OCI-LY3 (cell line): ENCODE measurements at regions not wholly inside any gene's neighbourhood (a gene's known extent, or its start where the extent isn't known, plus 50 kb on each side); places are given as distances from the start of the nearest gene placed in this dataset.
A peak's percentile ranks its signal among the peaks of the same experiment; 100 is the strongest.

Experiments
- H2AFZ ChIP-seq: fragments of 200-600, 300-600 bp; shearing (Covaris generic); 2 replicates; pipeline ENCODE4 v1.6.0; 2014; ENCODE audit warnings: antibody characterized with exemption, low read depth, low read length
- H3K27ac ChIP-seq: fragments of 200-600, 300-600 bp; sonication (generic); 2 replicates; pipeline ENCODE4 v1.5.1; 2014; ENCODE audit warnings: mild to moderate bottlenecking, low read length, moderate library complexity, mixed read lengths
- H3K27me3 ChIP-seq: fragments of 200-600, 300-600 bp; sonication (generic); 2 replicates; pipeline ENCODE4 v1.6.1; 2014; ENCODE audit warnings: low read depth, low read length, mixed read lengths
- H3K36me3 ChIP-seq: fragments of 200-600, 300-600 bp; sonication (generic); replicated peaks from 2 replicates; pipeline ENCODE3; 2014; ENCODE audit warnings: low read depth, low read length, mixed read lengths
- H3K4me1 ChIP-seq: fragments of 300-600, 200-600 bp; sonication (generic); 2 replicates; pipeline ENCODE4 v1.6.1; 2014; ENCODE audit warnings: low read length, mixed read lengths
- H3K4me2 ChIP-seq: fragments of 200-600, 300-600 bp; sonication (generic); 2 replicates; pipeline ENCODE4 v1.6.1; 2014; ENCODE audit warnings: low read length, mixed read lengths
- H3K4me3 ChIP-seq: fragments of 300-600, 200-600 bp; sonication (generic); 2 replicates; pipeline ENCODE4 v1.5.1; 2014; ENCODE audit warnings: antibody characterized with exemption, mild to moderate bottlenecking, low read length, moderate library complexity
- H3K79me2 ChIP-seq: fragments of 300-600, 200-600 bp; shearing (Covaris generic); 2 replicates; pipeline ENCODE4 v1.6.1; 2014; ENCODE audit warnings: mild to moderate bottlenecking, low read length, mixed read lengths
- H3K9ac ChIP-seq: fragments of 300-600, 200-600 bp; shearing (Covaris generic); 2 replicates; pipeline ENCODE4 v1.6.0; 2014; ENCODE audit warnings: mild to moderate bottlenecking, low read length, moderate library complexity
- H3K9me3 ChIP-seq: fragments of 200-600, 300-600 bp; shearing (Covaris generic); 2 replicates; pipeline ENCODE4 v1.6.1; 2014; ENCODE audit warnings: low read length, mixed read lengths; ENCODE audit not compliant: insufficient read depth
- H4K20me1 ChIP-seq: fragments of 200-600, 300-600 bp; sonication (generic); 2 replicates; pipeline ENCODE4 v1.6.1; 2016; ENCODE audit warnings: low read length, mixed read lengths; ENCODE audit not compliant: insufficient read depth
- EZH2phosphoT487 ChIP-seq: fragments of 200-600 bp; shearing (Covaris generic); IDR thresholded peaks from 2 replicates; pipeline ENCODE4 v1.6.1; 2018; ENCODE audit warnings: antibody characterized with exemption, mixed run types, low read depth
- TF ChIP-seq, protein P1 (sequence below): fragments of 200-600, 300-600 bp; sonication (generic); IDR thresholded peaks from 2 replicates; pipeline ENCODE4 v1.5.1; 2014; ENCODE audit warnings: antibody characterized with exemption, low read length, low read depth

GRCh38 chr10:47060356-47060755 is 149.1 kb downstream of the PTPN20 start:
- H3K4me2 ChIP-seq = no peak overlapping the region
- H3K9ac ChIP-seq = no peak overlapping the region
- no peak overlapping the region for H3K4me3 ChIP-seq
- TF ChIP-seq, protein P1, sequence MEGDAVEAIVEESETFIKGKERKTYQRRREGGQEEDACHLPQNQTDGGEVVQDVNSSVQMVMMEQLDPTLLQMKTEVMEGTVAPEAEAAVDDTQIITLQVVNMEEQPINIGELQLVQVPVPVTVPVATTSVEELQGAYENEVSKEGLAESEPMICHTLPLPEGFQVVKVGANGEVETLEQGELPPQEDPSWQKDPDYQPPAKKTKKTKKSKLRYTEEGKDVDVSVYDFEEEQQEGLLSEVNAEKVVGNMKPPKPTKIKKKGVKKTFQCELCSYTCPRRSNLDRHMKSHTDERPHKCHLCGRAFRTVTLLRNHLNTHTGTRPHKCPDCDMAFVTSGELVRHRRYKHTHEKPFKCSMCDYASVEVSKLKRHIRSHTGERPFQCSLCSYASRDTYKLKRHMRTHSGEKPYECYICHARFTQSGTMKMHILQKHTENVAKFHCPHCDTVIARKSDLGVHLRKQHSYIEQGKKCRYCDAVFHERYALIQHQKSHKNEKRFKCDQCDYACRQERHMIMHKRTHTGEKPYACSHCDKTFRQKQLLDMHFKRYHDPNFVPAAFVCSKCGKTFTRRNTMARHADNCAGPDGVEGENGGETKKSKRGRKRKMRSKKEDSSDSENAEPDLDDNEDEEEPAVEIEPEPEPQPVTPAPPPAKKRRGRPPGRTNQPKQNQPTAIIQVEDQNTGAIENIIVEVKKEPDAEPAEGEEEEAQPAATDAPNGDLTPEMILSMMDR = no peak
- no peak for TF ChIP-seq EZH2phosphoT487
- no peaks in the 10 kb centered on the region for H3K4me1 ChIP-seq
- H3K9me3 ChIP-seq = no peaks in the 10 kb centered on the region
- no peak overlapping the region for H2AFZ ChIP-seq
- no peak overlapping the region for H3K27ac ChIP-seq
- H3K27me3 ChIP-seq = peaks cover 11% of the 10 kb centered on the region; the same call in 1 of the 2 replicates
- H4K20me1 ChIP-seq = no peaks in the 10 kb centered on the region
- no peaks in the 10 kb centered on the region for H3K79me2 ChIP-seq
- no peaks in the 10 kb centered on the region for H3K36me3 ChIP-seq

DNA sequence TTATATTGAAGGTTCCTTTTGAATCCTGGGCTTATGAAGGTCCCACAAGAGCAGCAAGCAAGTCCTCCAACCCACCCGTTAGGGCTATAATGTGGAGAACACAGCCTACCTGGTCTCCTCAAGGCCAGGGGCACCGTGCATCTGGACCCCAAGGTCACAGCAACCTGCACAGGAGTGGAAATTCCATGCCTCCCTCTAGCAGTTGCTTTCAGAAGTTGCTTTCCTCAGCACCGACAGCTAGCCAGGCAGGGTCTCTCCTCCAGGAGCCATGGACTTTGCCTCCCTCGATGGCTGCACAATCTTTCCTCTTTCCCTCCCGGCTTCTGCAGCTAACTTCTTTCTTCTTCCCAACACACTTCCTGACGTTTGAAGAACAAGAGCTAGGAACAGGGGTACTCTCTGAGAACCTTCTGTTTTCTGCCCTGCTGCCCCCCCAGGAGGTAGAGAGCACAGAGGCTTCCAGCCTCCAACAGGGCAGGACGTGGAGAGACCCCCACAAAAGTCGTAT is 149.8 kb downstream of the PTPN20 start:
- H3K27ac ChIP-seq = no peak overlapping the region
- H3K9ac ChIP-seq = no peak overlapping the region
- no peak overlapping the region for H3K4me3 ChIP-seq
- peaks cover 11% of the 10 kb centered on the region; the same call in 1 of the 2 replicates for H3K27me3 ChIP-seq
- H4K20me1 ChIP-seq = no peaks in the 10 kb centered on the region
- TF ChIP-seq, protein P1 = no peak
- no peak for TF ChIP-seq EZH2phosphoT487
- H3K4me2 ChIP-seq = no peak overlapping the region
- no peaks in the 10 kb centered on the region for H3K36me3 ChIP-seq
- H3K9me3 ChIP-seq = no peaks in the 10 kb centered on the region
- no peaks in the 10 kb centered on the region for H3K4me1 ChIP-seq
- H2AFZ ChIP-seq = no peak overlapping the region
- H3K79me2 ChIP-seq = no peaks in the 10 kb centered on the region

DNA sequence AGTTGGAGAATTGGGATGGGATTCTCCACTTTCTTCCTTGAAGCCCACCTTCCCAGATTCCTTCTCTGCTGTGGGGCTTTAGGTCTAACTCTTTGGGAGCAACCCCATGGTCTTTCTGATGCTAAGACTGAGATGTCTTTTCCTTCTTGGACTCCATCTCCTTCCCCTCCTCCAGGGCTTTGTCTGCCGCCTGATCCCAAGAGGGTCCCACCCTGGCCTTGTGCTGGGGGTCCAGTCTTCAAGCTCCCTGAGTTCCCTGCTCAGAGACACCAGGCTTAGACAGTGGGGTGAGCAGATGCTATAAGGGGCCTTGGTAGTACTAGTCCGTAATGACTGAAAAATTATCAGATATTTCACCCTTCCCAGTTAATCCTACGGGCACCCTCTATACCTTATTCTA is 150.5 kb downstream of the PTPN20 start:
- H3K36me3 ChIP-seq = no peaks in the 10 kb centered on the region
- no peaks in the 10 kb centered on the region for H3K4me1 ChIP-seq

DNA sequence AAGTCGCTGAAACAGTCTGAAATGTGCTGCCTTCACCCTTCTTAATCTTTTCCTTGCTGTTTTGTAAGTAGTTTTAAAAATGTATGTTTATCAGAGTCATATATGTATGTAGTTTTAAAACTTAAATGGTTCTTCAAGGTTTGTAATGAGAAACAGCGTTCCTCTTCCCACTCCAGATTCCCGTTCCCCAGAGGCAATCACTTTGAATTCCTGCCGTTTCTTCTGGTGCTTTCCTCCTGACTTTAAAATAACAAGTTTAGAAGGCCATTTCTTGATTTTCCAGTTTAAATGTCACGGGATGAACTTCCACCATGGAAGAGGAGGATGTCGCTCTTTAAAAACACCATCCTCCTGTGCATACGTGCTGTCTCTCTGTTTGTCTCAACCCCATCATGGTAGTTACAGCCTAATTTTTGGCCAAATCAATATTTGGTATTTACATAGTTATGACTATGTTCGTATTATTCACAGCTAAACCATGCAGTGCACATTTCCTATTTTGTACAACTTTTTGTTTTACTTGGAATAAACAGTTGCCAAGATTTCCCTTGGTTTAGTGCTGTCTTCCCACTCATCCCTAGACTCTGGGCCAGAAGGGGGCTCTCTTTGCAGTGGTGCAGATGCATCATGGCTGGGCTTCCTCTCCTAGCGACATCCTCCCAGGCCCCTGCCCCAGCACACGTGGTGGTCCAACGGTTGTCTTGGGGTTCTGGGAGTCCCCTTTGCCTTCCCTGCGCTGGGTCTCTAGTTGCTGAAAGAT is 151.4 kb downstream of the PTPN20 start:
- Histone ChIP-seq H4K20me1 (no peaks in the 10 kb centered on the region), H3K27ac (no peak overlapping the region), H3K79me2 (no peaks in the 10 kb centered on the region), H3K27me3 (peaks cover 11% of the 10 kb centered on the region; the same call in 1 of the 2 replicates), H3K4me3 (no peak overlapping the region), H3K9ac (no peak overlapping the region), H3K36me3 (no peaks in the 10 kb centered on the region), H2AFZ (no peak overlapping the region), H3K9me3 (no peaks in the 10 kb centered on the region), H3K4me1 (no peaks in the 10 kb centered on the region), H3K4me2 (no peak overlapping the region)
- no peak for TF ChIP-seq EZH2phosphoT487
- TF ChIP-seq, protein P1 = peak; percentile 18; the same call in 1 of the 2 replicates

More for the DNA sequence above, 150.5 kb downstream of the PTPN20 start:
- no peak overlapping the region for H3K4me3 ChIP-seq
- no peak overlapping the region for H2AFZ ChIP-seq
- H3K79me2 ChIP-seq = no peaks in the 10 kb centered on the region
- no peaks in the 10 kb centered on the region for H4K20me1 ChIP-seq
- no peak overlapping the region for H3K9ac ChIP-seq
- H3K4me2 ChIP-seq = no peak overlapping the region
- peaks cover 11% of the 10 kb centered on the region; the same call in 1 of the 2 replicates for H3K27me3 ChIP-seq
- TF ChIP-seq, protein P1 = no peak
- no peak for TF ChIP-seq EZH2phosphoT487
- H3K27ac ChIP-seq = no peak overlapping the region
- no peaks in the 10 kb centered on the region for H3K9me3 ChIP-seq
